Muscle of leg (tissue), 3 donors: ENCODE measurements at regions not wholly inside any gene's neighbourhood (a gene's known extent, or its start where the extent isn't known, plus 50 kb on each side); places are given as distances from the start of the nearest gene placed in this dataset.

ENCODE experiments used
- DNase-seq: peaks from one replicate; pipeline ENCODE4 v3.0.0; 2013
- H3K27ac ChIP-seq: one replicate; pipeline ENCODE4 v1.5.1; 2013; ENCODE audit warnings: mild to moderate bottlenecking, low read length, control low read depth
- H3K27me3 ChIP-seq: one replicate; pipeline ENCODE4 v1.6.1; 2013; ENCODE audit warnings: low read length; ENCODE audit not compliant: control insufficient read depth, insufficient read depth
- H3K36me3 ChIP-seq: one replicate; pipeline ENCODE4 v1.6.1; 2013; ENCODE audit warnings: low read length; ENCODE audit not compliant: control insufficient read depth, insufficient read depth
- H3K4me1 ChIP-seq: one replicate; pipeline ENCODE4 v1.6.1; 2013; ENCODE audit warnings: low read length; ENCODE audit not compliant: control insufficient read depth, insufficient read depth
- H3K4me3 ChIP-seq: one replicate; pipeline ENCODE4 v1.5.1; 2013; ENCODE audit warnings: low read length, control low read depth
- H3K9me3 ChIP-seq: replicated peaks from 2 replicates; pipeline ENCODE4 v1.6.1; 2013; ENCODE audit warnings: low read depth, low read length; ENCODE audit not compliant: control insufficient read depth
- WGBS: methylation state at CpG from one replicate; pipeline ENCODE4 v1.1.5; 2013; ENCODE audit warnings: missing lambda C conversion rate; ENCODE audit not compliant: insufficient coverage; 5-methylcytosine and 5-hydroxymethylcytosine counted together

- H3K4me3 ChIP-seq, result no peak overlapping the region
- no peak for DNase-seq
- H3K27me3 ChIP-seq, result no peaks in the 10 kb centered on the region
- no peaks in the 10 kb centered on the region for H3K9me3 ChIP-seq
- WGBS, result no CpG with 5 or more reads among the region's 2 CpGs
- no peak overlapping the region for H3K27ac ChIP-seq
- H3K4me1 ChIP-seq, result no peaks in the 10 kb centered on the region
- H3K36me3 ChIP-seq, result no peaks in the 10 kb centered on the region
Measured at GRCh38 chr6:115411756-115412155, 648.9 kb downstream of the FRK start.

- Histone ChIP-seq H3K27me3 (no peaks in the 10 kb centered on the region), H3K4me3 (no peak overlapping the region), H3K9me3 (no peaks in the 10 kb centered on the region), H3K27ac (no peak overlapping the region), H3K4me1 (no peaks in the 10 kb centered on the region), H3K36me3 (no peaks in the 10 kb centered on the region)
- no peak for DNase-seq
- WGBS, result no CpG with 5 or more reads among the region's 1 CpG
Measured at GRCh38 chr6:115404446-115404845, 656.2 kb downstream of the FRK start.

GRCh38 chr6:115398607-115399006 is 662.1 kb downstream of the FRK start:
- H3K4me3 ChIP-seq, result no peak overlapping the region
- no peaks in the 10 kb centered on the region for H3K4me1 ChIP-seq
- WGBS, result no CpG with 5 or more reads among the region's 1 CpG
- no peaks in the 10 kb centered on the region for H3K36me3 ChIP-seq
- no peak overlapping the region for H3K27ac ChIP-seq
- no peak for DNase-seq
- H3K27me3 ChIP-seq, result no peaks in the 10 kb centered on the region
- H3K9me3 ChIP-seq, result peaks cover 4% of the 10 kb centered on the region

GRCh38 chr6:115396112-115396906 is 664.4 kb downstream of the FRK start:
- H3K4me3 ChIP-seq, result no peak overlapping the region
- no peaks in the 10 kb centered on the region for H3K27me3 ChIP-seq
- no peaks in the 10 kb centered on the region for H3K36me3 ChIP-seq
- 74% methylated on average over 5 of the region's 6 CpGs for WGBS
- DNase-seq, result no peak
- no peaks in the 10 kb centered on the region for H3K4me1 ChIP-seq
- H3K27ac ChIP-seq, result no peak overlapping the region
- peaks cover 4% of the 10 kb centered on the region for H3K9me3 ChIP-seq

- WGBS, result 87% methylated on average over 5 of the region's 5 CpGs
- DNase-seq, result no peak
- H3K4me1 ChIP-seq, result no peaks in the 10 kb centered on the region
- no peaks in the 10 kb centered on the region for H3K27me3 ChIP-seq
- no peak overlapping the region for H3K4me3 ChIP-seq
- H3K9me3 ChIP-seq, result peaks cover 4% of the 10 kb centered on the region
- H3K36me3 ChIP-seq, result no peaks in the 10 kb centered on the region
- H3K27ac ChIP-seq, result no peak overlapping the region
Measured at GRCh38 chr6:115393821-115394220, 666.9 kb downstream of the FRK start.

GRCh38 chr6:115370202-115370601 is 690.5 kb downstream of the FRK start:
- Histone ChIP-seq H3K4me1 (no peaks in the 10 kb centered on the region), H3K4me3 (no peak overlapping the region), H3K27me3 (no peaks in the 10 kb centered on the region), H3K27ac (no peak overlapping the region), H3K36me3 (no peaks in the 10 kb centered on the region), H3K9me3 (no peaks in the 10 kb centered on the region)
- no peak for DNase-seq
- no CpG with 5 or more reads among the region's 2 CpGs for WGBS

GRCh38 chr6:115365783-115366182 is 694.9 kb downstream of the FRK start:
- Histone ChIP-seq H3K36me3 (no peaks in the 10 kb centered on the region), H3K27ac (no peak overlapping the region), H3K9me3 (no peaks in the 10 kb centered on the region), H3K4me3 (no peak overlapping the region), H3K4me1 (no peaks in the 10 kb centered on the region), H3K27me3 (no peaks in the 10 kb centered on the region)
- DNase-seq, result no peak
- WGBS, result 92% methylated on average over 3 of the region's 4 CpGs

- no peaks in the 10 kb centered on the region for H3K4me1 ChIP-seq
- no peak overlapping the region for H3K4me3 ChIP-seq
- H3K27ac ChIP-seq, result no peak overlapping the region
- H3K27me3 ChIP-seq, result no peaks in the 10 kb centered on the region
- 100% methylated on average over 3 of the region's 4 CpGs for WGBS
- no peaks in the 10 kb centered on the region for H3K36me3 ChIP-seq
- H3K9me3 ChIP-seq, result no peaks in the 10 kb centered on the region
- no peak for DNase-seq
Measured at GRCh38 chr6:115363379-115363778, 697.3 kb downstream of the FRK start.

GRCh38 chr6:115362234-115362633 is 698.5 kb downstream of the FRK start:
- no peaks in the 10 kb centered on the region for H3K9me3 ChIP-seq
- no peaks in the 10 kb centered on the region for H3K4me1 ChIP-seq
- H3K4me3 ChIP-seq, result no peak overlapping the region
- H3K36me3 ChIP-seq, result no peaks in the 10 kb centered on the region
- no CpG with 5 or more reads among the region's 1 CpG for WGBS
- H3K27me3 ChIP-seq, result no peaks in the 10 kb centered on the region
- H3K27ac ChIP-seq, result no peak overlapping the region
- DNase-seq, result no peak

- no peaks in the 10 kb centered on the region for H3K9me3 ChIP-seq
- DNase-seq, result no peak
- H3K4me3 ChIP-seq, result no peak overlapping the region
- WGBS, result no CpG with 5 or more reads among the region's 2 CpGs
- no peaks in the 10 kb centered on the region for H3K27me3 ChIP-seq
- no peaks in the 10 kb centered on the region for H3K4me1 ChIP-seq
- H3K36me3 ChIP-seq, result no peaks in the 10 kb centered on the region
- no peak overlapping the region for H3K27ac ChIP-seq
Measured at GRCh38 chr6:115360602-115361325, 699.9 kb downstream of the FRK start.
